Nucleus accumbens (tissue), 56 donors: ENCODE measurements at regions not wholly inside any gene's neighbourhood (a gene's known extent, or its start where the extent isn't known, plus 50 kb on each side); places are given as distances from the start of the nearest gene placed in this dataset.
"Not testable (repeated sequence)": the region's sequence is repeated elsewhere in the genome, so short reads cannot be mapped to it uniquely, and the experiment has no call there.

Experiments used
- DNase-seq, 56 donors: peaks; one replicate each; lab custom pipeline; 2025; lab: John Stamatoyannopoulos, UW

DNA sequence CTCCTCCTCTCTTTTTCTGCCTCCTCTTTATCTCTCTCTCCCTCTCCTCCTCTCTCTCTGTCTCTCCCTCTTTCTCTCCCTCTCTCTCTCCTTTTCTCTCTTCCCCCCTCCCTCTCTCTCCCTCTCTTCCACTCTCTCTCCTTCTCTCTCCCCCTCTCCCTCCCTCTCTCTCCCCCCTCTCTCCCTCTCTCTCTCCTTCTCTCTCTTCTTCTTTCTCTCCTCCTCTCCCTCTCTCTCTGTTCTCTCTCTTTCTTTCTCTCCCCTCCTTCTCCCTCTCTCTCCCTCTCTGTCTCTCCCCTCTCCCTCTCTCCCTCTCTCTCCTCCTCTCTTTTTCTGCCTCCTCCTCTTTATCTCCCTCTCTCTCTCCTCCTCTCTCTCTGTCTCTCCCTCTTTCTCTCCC lies 197.4 kb downstream of the UQCRFS1 start:
- no peak for DNase-seq

DNA sequence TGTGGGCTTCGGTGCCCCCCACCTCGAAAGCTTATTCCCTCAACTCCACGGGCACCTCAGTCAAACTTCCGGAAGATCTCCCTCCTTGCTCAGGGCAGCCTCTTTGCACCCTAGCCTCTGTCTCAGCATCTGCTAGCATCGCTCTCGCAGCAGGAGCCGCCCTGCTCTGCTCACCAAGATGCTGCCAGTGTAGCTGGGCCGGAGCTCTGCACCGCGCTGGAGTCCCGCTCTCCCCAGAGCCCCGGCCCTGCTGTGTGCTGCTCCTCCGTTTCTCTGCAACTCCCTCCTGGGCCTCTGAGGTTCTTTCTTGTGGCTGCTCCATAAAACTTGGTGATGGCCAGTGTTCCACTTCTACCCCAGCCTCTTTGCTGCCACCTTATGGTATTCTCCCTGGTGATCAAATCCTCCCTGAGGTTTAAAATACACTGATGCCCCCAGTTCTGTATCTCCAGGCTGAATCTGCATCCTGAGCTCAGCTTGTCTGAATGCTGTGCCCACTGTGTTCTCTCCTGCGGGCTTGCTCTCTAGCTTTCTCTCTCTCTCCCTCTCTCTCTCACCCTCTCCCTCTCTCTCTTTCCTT lies 198.0 kb downstream of the UQCRFS1 start:
- DNase-seq: no peak

DNA sequence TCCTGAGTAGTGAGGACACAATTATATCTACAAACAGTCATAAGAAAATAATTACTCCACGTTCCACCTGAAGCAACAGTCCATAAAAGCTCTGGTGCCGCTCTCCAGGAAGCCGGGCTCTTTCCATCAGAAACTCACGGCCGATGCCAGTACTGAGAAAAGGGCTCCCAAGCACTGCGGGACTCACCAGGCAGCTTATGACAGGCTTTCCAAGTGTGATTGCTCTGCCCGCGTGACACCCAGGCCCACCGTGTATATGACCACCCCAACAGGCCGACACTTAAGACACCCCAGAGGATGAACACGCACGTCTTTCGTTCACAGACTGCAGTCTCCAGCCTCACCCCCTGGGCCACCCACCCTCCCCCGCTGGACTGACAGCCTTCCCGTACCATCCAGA lies 199.0 kb downstream of the UQCRFS1 start:
- no peak for DNase-seq

DNA sequence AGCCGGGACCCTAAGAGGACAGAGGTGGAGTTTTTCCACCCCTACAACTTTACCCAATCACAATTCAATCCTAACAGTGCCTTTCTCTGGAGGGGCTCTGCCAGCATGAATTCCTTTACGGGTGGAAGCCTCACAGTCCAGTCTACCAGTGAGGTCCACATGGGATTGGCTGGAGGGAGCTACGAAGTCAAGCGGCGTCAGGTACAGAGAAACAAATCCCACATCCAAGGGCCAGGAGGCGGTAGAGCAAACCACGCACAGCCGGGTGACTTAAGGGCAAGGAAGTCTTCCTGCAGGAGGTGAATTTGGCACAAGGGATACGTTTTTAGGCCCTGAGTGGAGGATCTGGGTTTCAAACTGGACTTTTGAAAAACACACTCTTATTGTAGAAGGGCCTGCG lies 199.6 kb downstream of the UQCRFS1 start:
- no peak for DNase-seq

DNA sequence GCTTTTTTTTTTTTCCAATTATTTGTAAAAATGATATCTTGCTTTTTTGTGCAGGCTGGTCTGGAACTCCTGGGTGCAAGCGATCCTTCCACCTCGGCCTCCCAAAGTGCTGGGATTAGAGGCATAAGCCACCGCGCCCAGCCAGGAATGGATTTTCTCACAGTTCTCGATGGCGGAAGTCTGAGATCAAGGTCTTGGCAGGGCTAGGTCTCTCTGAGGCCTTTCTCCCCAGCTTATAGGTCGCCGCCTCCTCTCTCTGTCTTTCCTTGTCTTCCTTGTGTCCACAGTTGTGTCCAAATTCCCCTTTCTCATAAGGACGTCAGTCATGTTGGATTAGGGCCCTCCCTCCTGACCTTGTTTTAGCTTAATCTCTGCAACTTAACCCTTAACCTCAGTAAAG lies 200.5 kb downstream of the UQCRFS1 start:
- no peak for DNase-seq

DNA sequence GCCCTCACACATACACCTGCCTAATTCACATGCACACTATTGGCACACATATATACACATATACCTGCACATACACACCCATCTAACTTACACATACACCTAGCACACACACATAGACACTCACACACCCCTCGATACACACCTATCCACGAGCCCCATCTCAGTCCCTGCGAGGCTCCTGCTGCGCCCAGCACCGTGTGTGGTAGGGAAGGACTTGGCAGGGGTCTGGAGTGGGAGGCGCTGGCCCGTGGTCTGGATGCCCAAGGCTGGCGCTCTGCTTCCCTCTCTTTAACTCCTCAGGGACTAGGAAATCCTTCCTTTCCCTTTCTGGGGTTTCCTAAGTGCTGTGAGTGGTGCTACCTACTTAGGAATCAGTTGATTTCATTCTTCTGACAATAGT lies 202.7 kb downstream of the UQCRFS1 start:
- no peak for DNase-seq

DNA sequence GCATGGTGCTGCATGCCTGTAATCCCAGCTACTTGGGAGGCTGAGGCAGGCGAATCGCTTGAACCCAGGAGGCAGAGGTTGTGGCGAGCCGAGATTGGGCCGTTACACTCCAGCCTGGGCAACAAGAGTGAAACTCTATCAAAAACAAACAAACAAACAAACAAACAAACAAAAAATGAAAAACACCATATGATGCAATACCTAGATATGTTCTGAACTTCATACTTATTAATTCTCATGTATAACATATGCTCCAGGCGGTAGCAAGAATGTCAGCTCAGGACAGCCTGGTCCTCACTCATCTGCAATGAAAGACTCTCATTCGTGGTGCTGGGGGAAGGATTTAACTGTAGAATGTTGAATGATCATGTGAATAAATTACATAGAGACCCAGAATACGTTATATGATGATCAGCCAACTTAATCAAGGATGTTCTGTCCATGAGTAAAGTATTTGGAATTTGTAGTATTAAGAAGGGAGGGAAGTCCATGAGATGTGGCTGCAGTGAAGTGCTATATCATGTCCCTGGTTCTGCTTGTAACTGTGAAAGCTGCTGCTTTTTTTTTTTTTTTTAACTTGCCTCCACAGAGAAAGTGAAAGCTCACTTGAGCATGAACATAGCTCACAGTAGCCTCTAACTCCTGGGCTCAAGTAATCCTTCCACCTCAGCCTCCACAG lies 206.8 kb downstream of the UQCRFS1 start:
- no peak for DNase-seq

DNA sequence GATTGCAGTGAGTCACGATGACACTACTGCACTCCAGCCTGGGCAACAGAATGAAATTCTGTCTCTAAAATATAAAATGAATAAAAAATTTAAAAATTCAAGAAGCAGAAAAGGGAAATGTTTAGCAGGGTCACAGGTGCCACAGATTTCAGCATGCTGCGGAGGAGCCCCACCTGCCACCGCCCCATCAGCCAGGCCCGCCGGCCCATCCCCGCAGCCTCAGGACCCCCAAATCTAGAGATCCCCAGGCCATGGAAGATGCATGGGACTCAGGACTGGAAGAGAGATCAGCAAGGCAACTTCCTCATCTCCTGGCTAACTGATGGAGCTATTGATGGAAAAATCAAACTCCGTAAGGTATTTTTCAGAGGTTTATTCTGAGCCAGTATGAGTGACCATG lies 208.2 kb downstream of the UQCRFS1 start:
- DNase-seq: no peak

DNA sequence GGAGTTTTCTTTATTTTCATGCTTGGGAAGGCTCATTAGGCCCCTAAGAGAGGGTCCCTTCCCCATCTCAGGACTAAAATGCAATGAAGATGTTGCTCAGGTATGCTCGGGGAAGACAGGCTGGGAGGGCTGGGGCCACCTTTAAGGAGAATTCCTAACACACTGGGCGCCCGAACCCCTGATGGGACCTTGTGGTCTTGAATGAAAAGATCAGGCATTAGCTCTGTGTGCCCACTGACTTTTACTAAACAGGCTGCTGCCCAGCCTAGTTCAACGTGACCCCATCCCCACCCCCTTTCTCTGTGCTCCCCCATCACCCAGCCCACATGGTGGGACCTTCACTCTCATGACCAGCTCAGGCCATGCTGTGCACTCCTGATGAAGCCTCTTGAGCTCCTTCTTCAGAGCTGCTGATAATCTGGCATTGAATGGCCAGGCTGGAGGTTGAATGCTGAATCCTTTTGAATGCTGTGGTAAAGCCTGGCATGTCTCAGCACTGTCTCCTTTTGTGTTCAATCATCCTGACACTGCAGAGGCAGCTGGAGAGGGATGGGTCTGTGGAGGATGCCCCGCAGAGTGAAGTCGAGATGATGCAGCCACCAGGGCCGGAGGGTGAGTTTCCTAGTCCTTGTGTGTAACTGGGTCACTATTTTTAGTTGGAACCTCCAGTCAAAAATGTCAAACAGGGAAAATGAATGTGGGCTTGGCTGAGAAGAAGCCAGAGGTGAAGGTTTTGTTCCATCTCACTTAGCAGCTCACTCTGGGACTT lies 209.1 kb downstream of the UQCRFS1 start:
- DNase-seq: no peak

DNA sequence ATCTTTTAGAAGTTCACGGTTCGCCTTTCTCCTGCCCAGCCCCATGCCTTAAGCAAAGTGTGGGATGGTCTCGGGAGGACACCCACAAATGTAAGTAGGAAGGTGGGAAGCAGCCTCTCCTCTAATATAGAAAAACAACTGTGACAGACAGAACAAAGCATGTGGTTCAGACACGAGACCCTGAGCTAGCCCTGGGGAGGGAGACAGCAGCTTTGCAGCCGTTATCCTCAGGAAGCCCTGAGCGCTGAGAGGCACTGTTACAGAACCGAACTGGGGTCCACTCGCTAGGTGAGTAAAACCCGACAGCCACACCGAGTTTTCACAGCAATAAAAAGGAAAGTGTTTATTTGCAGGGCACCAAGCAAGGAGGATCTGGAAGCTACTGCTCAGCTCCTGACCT lies 210.6 kb downstream of the UQCRFS1 start:
- peak in 13 of 56 donors; percentile 1 to 43 (median 9) for DNase-seq

DNA sequence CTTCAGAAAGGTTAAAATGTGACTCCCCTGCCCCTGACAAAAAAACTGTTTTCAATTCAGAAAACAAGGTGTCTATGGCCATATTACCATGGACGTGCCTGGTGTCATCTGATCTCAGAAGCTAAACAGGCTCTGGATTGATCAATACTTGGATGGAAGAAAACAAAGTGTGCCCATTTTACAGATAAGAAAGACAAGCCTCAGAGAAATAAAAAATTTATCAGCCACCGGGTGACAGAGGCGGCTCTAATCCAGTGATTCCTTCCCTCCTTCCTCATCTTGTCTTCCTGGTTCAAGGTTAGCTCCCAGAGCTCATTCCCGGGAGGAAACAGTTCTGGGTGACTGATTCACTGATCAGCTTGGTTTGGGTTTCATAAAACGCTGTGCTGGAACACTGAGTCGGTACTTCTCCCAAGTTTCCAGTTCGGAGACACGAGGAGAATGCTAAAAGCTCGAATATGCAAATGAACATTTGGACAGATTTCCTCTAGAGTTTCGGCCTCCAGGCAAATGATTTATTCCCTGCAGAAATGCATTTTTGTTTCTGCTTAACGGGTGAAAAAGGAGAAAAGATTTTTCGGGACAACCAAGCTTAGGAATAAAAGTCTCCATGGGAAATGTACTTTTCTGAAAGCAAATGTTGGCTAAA lies 211.2 kb downstream of the UQCRFS1 start:
- DNase-seq: peak in 14 of 56 donors; percentile 2 to 66 (median 18)

DNA sequence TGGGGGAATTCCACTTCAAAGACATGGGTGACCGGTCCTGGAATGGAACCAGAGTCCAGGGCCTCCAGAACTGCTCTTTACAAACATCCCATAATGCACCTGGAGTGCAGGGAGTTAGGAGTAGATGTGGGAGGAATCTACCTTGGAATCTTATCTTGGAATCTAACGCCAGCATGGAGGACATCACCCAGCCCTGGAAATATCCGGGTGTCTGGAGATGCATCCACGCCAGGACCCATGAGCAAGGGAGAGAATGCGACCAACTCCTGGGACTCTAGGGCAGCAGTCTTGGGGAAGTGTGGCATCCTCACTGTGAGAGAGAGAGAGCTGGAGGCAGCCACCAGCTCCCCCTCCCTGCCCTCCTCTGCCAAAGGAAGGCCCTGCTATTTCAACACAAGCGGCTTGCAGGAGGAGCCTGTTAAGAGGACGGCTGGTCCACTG lies 211.8 kb downstream of the UQCRFS1 start:
- DNase-seq: peak in 2 of 56 donors; percentile 23 to 24

DNA sequence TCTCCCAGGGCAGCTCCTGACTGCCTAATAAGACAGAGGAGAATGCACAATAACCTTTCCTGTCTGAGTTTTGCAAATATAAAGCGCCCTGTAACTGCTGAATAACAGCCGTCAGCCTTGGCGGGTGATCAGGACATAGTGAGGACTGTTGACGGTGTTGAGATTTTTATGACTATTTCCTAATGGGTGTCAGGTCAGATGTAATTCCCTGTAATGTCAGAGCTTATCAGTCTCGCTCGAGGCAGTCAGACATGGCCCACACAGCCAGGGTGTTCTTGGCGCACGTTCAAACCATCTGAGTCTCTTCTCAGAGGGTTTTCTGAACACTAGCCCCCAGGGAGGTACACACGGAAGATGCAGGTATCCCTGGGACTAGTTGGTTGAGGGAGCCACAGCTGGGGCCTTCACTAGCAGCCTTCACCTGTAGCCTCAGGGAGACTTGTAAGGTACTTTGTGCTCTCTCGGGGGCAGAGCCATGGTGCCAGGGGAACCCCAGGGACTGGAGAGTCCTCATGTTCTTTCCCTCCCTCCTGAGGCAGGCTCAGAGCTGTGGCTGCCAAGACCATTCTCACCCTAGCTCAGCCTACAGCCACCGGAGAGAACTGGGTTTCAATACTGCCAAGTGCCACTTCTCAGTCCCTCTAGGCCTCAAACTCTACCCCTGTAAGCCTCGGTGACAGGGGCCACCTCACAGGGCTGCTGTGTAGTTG lies 213.1 kb downstream of the UQCRFS1 start:
- no peak for DNase-seq

DNA sequence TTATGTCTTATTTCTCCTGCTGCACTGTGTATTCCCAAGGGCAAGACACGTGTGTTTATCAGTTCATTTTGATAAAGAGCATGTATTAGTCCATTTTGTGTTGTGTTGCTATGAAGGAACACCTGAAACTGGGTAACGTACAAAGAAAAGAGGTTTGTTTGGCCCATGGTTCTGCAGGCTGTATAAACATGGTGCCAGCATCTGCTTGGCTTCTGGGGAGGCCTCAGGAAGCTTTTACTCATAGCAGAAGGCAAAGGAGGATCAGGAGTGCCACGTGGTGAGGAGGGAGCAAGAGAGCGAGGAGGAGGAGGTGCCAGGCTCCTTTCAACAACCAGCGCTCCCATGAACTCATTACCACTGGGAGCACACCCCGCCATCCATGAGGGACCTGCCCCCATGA lies 214.0 kb downstream of the UQCRFS1 start:
- no peak for DNase-seq

DNA sequence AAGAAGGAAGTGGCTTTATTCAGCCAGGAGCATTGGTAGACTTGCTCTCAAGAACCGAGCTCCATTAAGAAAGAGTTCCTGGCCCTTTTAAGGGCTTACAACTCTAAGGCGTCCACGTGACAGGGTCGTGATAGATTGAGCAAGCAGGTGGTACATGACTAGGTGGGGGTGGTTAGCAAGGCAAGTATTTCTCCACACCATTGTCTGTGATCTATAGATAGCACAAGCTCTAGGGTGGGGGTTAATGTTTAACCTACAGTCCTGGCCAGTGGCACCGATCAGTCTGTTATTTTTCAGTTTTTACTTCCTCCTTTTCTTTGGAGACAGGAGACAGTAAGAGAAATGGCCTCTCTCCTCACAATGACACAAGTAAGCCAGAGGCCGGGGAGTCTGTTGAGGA lies 215.1 kb downstream of the UQCRFS1 start:
- DNase-seq: not testable (repeated sequence)

DNA sequence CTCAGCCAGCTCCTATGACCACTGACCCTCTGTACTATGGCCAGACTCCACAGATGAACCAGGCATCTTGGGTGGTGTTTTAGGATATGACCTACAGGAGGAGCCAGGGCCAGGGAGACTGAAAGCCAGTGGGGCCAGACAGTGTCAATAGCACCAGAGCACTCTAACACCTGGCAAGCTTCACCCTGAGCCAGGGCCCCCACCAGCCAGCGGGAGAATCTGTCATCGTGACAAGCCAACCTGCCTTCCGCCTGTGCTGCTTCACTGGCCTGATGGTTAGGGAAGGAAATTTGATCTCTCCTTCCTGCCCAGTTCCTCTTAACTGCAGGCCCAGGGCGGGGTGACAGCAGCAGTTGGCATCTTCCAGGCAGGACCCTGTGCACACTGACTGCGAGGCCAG lies 222.4 kb downstream of the UQCRFS1 start:
- DNase-seq: no peak

DNA sequence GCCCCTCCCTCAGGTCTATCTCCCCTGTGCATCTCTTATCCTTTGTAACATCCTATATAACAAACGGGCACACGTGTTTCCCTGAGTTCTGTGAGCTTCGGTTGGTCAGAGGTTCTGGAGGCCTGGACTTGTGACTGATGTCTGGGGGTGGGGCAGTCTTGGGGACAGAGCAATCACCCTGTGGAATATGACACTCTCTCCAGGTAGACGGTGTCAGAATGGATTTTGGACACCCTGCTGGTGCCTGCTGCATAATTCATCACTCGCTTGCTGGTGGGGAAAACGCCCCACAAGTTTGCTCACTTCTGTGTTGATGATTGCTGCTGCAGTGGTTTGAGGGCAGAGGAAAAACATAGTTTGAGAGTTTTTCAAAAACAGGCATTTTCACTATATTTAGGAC lies 223.2 kb downstream of the UQCRFS1 start:
- no peak for DNase-seq

DNA sequence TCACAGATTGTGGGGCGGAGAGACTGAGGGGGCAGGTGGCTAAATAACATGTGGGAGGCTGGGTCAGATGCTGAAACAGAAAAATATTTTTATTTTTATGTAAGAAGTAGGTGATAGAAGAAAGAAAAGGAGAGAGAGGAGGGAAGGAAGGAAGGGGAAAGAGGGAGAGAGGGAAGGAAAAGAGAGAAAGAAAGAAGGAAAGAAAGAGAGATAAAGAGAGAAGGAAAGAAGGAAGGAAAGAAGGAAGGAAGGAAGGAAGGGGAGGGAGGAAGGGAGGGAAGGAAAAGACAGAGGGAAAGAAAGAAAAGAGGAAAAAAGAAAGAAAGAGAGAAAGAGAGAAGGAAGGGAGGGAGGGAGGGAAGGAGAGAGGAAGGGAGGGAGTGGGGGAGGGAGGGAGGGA lies 224.9 kb downstream of the UQCRFS1 start:
- DNase-seq: no peak

DNA sequence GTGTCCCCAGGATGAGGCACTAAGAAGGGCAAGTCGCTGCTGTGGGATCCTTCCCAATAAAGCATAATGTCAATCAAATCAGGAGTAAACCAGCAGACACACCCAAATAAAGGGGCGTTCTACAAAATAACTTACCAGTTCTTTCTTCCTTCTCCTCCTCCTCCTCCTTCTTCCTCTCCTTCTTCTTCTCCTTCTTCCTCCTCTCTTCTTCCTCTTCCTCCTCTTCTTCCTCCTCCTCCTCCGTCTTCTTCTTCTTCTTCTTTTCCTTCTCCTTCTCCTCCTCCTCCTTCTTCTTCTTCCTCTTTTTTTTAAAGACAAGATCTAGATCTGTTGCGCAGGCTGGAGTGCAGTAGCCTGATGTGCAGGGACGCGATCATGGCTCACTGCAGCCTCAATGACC lies 225.8 kb downstream of the UQCRFS1 start:
- DNase-seq: no peak

DNA sequence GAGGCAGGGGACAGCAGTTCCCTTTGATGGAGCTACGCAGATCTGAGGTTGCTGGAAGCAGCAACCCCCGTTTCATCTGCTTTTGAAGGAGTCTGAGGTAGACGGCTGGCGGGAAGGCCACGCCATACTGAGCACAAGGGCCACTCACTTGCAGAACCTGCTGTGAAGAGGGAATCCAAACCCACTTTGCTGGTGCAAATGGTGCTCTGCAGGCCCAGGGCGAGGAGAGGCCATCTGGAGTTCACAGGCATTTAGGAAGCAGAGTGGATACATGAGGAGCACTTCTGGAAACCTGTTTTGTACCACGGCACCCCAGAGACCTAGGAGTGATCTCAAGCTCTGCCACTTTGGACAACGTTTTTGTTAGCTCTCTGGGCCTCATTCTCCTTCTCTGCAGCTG lies 227.8 kb downstream of the UQCRFS1 start:
- DNase-seq: no peak

DNA sequence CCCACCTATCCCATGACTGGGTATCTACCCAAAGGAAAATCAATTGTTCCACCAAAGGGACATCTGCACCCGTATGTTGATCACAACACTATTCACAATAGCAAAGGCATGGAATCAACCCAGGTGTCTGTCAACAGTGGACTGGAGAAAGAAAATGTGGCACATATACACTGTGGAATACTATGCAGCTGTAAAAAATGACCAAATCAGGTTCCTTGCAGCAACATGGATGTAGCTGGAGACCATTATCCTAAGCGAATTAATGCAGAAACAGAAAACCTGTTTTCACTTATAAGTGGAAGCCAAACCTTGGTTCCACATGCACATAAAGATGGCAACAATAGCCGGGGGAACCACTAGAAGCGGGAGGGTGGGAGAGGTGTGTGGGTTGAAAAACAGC lies 228.6 kb downstream of the UQCRFS1 start:
- DNase-seq: no peak
